ENCODE measurements at regions not wholly inside any gene's neighbourhood (a gene's known extent, or its start where the extent isn't known, plus 50 kb on each side); places are given as distances from the start of the nearest gene placed in this dataset.

GRCh38 chr4:123469245-123469644 lies 72.7 kb downstream of the SPRY1 start:
- Histone ChIP-seq H3K27ac (no peak overlapping the region), H3K27me3 (replicated peaks) (no peaks in the 10 kb centered on the region), H3K4me3 (ENCODE audit: low read depth, low read length) (no peak overlapping the region), H3K36me3 (replicated peaks) (no peaks in the 10 kb centered on the region)
- no peak for DNase-seq
- TF ChIP-seq, protein P1, sequence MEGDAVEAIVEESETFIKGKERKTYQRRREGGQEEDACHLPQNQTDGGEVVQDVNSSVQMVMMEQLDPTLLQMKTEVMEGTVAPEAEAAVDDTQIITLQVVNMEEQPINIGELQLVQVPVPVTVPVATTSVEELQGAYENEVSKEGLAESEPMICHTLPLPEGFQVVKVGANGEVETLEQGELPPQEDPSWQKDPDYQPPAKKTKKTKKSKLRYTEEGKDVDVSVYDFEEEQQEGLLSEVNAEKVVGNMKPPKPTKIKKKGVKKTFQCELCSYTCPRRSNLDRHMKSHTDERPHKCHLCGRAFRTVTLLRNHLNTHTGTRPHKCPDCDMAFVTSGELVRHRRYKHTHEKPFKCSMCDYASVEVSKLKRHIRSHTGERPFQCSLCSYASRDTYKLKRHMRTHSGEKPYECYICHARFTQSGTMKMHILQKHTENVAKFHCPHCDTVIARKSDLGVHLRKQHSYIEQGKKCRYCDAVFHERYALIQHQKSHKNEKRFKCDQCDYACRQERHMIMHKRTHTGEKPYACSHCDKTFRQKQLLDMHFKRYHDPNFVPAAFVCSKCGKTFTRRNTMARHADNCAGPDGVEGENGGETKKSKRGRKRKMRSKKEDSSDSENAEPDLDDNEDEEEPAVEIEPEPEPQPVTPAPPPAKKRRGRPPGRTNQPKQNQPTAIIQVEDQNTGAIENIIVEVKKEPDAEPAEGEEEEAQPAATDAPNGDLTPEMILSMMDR (IDR thresholded peaks at IDR 0.05; ENCODE audit: low read depth, low read length, missing control alignments): no peak
- in situ Hi-C loops (cut with HindIII; ENCODE audit: low pct_ligation_motif_present, low sequenced_read_pairs): no loop called here

GRCh38 chr4:123469696-123470095 lies 73.1 kb downstream of the SPRY1 start:
- TF ChIP-seq, protein P1 (IDR thresholded peaks at IDR 0.05; ENCODE audit: low read depth, low read length, missing control alignments): no peak
- in situ Hi-C loops (cut with HindIII; ENCODE audit: low pct_ligation_motif_present, low sequenced_read_pairs): no loop called here
- H3K27ac ChIP-seq: no peak overlapping the region
- no peaks in the 10 kb centered on the region for H3K27me3 ChIP-seq (replicated peaks)
- no peaks in the 10 kb centered on the region for H3K36me3 ChIP-seq (replicated peaks)
- DNase-seq: no peak
- no peak overlapping the region for H3K4me3 ChIP-seq (ENCODE audit: low read depth, low read length)

- TF ChIP-seq, protein P1 (IDR thresholded peaks at IDR 0.05; ENCODE audit: low read depth, low read length, missing control alignments): no peak
- no peak for DNase-seq
- no peak overlapping the region for H3K4me3 ChIP-seq (ENCODE audit: low read depth, low read length)
- no peaks in the 10 kb centered on the region for H3K36me3 ChIP-seq (replicated peaks)
- H3K27ac ChIP-seq: no peak overlapping the region
- in situ Hi-C loops (cut with HindIII; ENCODE audit: low pct_ligation_motif_present, low sequenced_read_pairs): no loop called here
- H3K27me3 ChIP-seq (replicated peaks): no peaks in the 10 kb centered on the region
These were observed 74.0 kb downstream of the SPRY1 start for GRCh38 chr4:123470640-123471039.

GRCh38 chr4:123471655-123472369 lies 75.2 kb downstream of the SPRY1 start:
- in situ Hi-C loops (cut with HindIII; ENCODE audit: low pct_ligation_motif_present, low sequenced_read_pairs): no loop called here
- no peaks in the 10 kb centered on the region for H3K27me3 ChIP-seq (replicated peaks)

DNA sequence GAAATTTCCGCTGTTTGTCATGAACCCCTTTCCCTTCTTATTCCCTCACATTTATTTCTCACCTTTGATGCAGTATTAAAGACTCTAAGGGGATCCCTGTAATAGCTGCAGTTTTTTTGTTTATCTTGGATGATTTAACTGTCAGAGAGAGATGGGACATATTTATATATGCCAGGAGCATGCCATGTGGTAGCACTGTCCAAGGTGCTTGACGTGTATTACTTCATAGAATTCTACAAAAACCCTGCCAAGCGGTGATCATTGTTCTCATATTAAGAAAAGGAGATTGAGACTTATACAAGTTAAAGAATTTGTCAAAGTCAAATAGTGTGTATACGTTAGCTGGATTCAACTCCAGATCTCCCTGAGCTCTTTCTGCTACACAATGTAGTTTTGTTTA lies 78.2 kb downstream of the SPRY1 start:
- H3K36me3 ChIP-seq (replicated peaks): no peaks in the 10 kb centered on the region
- H3K27ac ChIP-seq: no peak overlapping the region
- H3K27me3 ChIP-seq (replicated peaks): no peaks in the 10 kb centered on the region
- DNase-seq: no peak
- no peak overlapping the region for H3K4me3 ChIP-seq (ENCODE audit: low read depth, low read length)
- TF ChIP-seq, protein P1 (IDR thresholded peaks at IDR 0.05; ENCODE audit: low read depth, low read length, missing control alignments): no peak
- in situ Hi-C loops (cut with HindIII; ENCODE audit: low pct_ligation_motif_present, low sequenced_read_pairs): no loop called here

More at GRCh38 chr4:123471655-123472369, 75.2 kb downstream of the SPRY1 start:
- Histone ChIP-seq H3K4me3 (ENCODE audit: low read depth, low read length) (no peak overlapping the region), H3K36me3 (replicated peaks) (no peaks in the 10 kb centered on the region), H3K27ac (no peak overlapping the region)
- TF ChIP-seq, protein P1 (IDR thresholded peaks at IDR 0.05; ENCODE audit: low read depth, low read length, missing control alignments): no peak
- no peak for DNase-seq

GRCh38 chr4:123476089-123476488 lies 79.5 kb downstream of the SPRY1 start:
- no peaks in the 10 kb centered on the region for H3K36me3 ChIP-seq (replicated peaks)
- no peak for DNase-seq
- TF ChIP-seq, protein P1 (IDR thresholded peaks at IDR 0.05; ENCODE audit: low read depth, low read length, missing control alignments): no peak
- H3K4me3 ChIP-seq (ENCODE audit: low read depth, low read length): no peak overlapping the region
- no peaks in the 10 kb centered on the region for H3K27me3 ChIP-seq (replicated peaks)
- in situ Hi-C loops (cut with HindIII; ENCODE audit: low pct_ligation_motif_present, low sequenced_read_pairs): no loop called here
- no peak overlapping the region for H3K27ac ChIP-seq

Measured in brain microvascular endothelial cell (primary cell).